MCF 10A (cell line): ENCODE measurements at regions not wholly inside any gene's neighbourhood (a gene's known extent, or its start where the extent isn't known, plus 50 kb on each side); places are given as distances from the start of the nearest gene placed in this dataset.
"Not testable (repeated sequence)": the region's sequence is repeated elsewhere in the genome, so short reads cannot be mapped to it uniquely, and the experiment has no call there.

Experiments used
- BruUV-seq: library from RNA; stranded (reverse); fragments of 400-500 nt; replicated peaks from 2 replicates; lab custom pipeline; 2021; lab: Mats Ljungman, UMichigan
- CTCF ChIA-PET: fragments of 300-600 bp; sonication (Branson Sonifier 250); formaldehyde crosslinking; extraction: SDS; loops from one replicate; lab custom pipeline; 2021; ENCODE audit warnings: antibody characterized with exemption, inconsistent platforms; lab: Yijun Ruan, JAX
- POLR2A ChIA-PET: fragments of 300-600, 350-650 bp; sonication (Branson Sonifier 250); formaldehyde crosslinking; extraction: SDS; loops from one replicate; lab custom pipeline; 2020; ENCODE audit warnings: antibody characterized with exemption, inconsistent platforms; lab: Yijun Ruan, JAX
- DNase-seq: peaks from one replicate; pipeline ENCODE4 v3.0.0-alpha.2; 2018; ENCODE audit not compliant: unreplicated experiment
- H3K27ac Mint-ChIP-seq: one replicate; pipeline ENCODE4 v1.8.0; 2022; ENCODE audit warnings: mild to moderate bottlenecking, low read depth, mixed read lengths; ENCODE audit not compliant: unreplicated experiment
- H3K27me3 Mint-ChIP-seq: one replicate; pipeline ENCODE4 v1.8.0; 2022; ENCODE audit warnings: mixed read lengths; ENCODE audit not compliant: insufficient read depth, unreplicated experiment
- H3K36me3 Mint-ChIP-seq: one replicate; pipeline ENCODE4 v1.8.0; 2022; ENCODE audit warnings: mild to moderate bottlenecking, moderate library complexity, mixed read lengths; ENCODE audit not compliant: insufficient read depth, unreplicated experiment
- H3K4me1 Mint-ChIP-seq: one replicate; pipeline ENCODE4 v1.8.0; 2022; ENCODE audit warnings: mixed read lengths; ENCODE audit not compliant: insufficient read depth, unreplicated experiment
- H3K4me3 Mint-ChIP-seq: one replicate; pipeline ENCODE4 v1.8.0; 2022; ENCODE audit warnings: mild to moderate bottlenecking, moderate library complexity, mixed read lengths; ENCODE audit not compliant: unreplicated experiment
- H3K9me3 Mint-ChIP-seq: one replicate; pipeline ENCODE4 v1.8.0; 2022; ENCODE audit warnings: mixed read lengths; ENCODE audit not compliant: unreplicated experiment
- intact Hi-C: fragments of 100-400 bp; cut with micrococcal nuclease; formaldehyde crosslinking; loops from 2 replicates; pipeline ENCODE4 v1.14.1; 2022
- TF ChIP-seq, protein P1 (sequence below): fragments of 200-600 bp; IDR thresholded peaks from one replicate; pipeline ENCODE4 v1.8.0; 2022; ENCODE audit warnings: antibody characterized with exemption, mild to moderate bottlenecking; ENCODE audit not compliant: unreplicated experiment

DNA sequence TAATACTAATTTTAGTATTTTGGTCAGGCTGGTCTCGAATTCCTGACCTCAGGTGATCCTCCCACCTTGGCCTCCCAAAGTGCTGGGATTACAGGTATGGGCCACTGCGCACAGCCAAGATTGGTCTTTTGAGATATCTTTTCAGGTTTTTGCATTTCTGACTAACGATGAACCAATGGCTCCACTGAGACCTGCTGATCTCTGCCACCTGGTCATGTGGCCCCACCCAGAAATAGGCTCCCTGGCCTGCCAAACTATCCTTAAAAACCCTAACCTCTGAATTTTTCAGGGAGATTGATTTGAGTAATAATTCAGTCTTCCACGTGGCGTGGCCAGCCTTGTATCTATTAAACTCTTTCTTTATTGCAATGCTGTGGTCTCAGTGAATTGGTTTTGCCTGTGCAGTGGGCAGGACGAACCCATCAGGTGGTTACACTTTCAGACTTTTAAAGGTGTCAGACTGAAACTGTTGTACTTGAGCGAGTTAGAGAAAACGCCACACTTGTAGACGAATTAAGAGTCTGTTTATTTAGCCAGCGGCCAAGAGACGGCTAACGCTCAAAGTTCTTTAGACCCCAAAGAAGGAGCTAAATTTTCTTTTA is 85.8 kb upstream of the MSH6 start:
- DNase-seq, result no peak
- ChIA-PET CTCF (interaction anchor here (0.6 kb wide), 1 partner anchor 1064 kb away, joined by 3 read pairs; no protein-coding TSS in a partner anchor), POLR2A (no interaction called here)
- no TSS peak for BruUV-seq
- Mint-ChIP-seq H3K36me3 (no peaks in the 10 kb centered on the region), H3K27ac (no peak overlapping the region), H3K27me3 (no peaks in the 10 kb centered on the region), H3K9me3 (no peaks in the 10 kb centered on the region), H3K4me3 (no peak overlapping the region), H3K4me1 (no peaks in the 10 kb centered on the region)
- TF ChIP-seq, protein P1, sequence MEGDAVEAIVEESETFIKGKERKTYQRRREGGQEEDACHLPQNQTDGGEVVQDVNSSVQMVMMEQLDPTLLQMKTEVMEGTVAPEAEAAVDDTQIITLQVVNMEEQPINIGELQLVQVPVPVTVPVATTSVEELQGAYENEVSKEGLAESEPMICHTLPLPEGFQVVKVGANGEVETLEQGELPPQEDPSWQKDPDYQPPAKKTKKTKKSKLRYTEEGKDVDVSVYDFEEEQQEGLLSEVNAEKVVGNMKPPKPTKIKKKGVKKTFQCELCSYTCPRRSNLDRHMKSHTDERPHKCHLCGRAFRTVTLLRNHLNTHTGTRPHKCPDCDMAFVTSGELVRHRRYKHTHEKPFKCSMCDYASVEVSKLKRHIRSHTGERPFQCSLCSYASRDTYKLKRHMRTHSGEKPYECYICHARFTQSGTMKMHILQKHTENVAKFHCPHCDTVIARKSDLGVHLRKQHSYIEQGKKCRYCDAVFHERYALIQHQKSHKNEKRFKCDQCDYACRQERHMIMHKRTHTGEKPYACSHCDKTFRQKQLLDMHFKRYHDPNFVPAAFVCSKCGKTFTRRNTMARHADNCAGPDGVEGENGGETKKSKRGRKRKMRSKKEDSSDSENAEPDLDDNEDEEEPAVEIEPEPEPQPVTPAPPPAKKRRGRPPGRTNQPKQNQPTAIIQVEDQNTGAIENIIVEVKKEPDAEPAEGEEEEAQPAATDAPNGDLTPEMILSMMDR, result no peak
- intact Hi-C loops, result no loop called here

DNA sequence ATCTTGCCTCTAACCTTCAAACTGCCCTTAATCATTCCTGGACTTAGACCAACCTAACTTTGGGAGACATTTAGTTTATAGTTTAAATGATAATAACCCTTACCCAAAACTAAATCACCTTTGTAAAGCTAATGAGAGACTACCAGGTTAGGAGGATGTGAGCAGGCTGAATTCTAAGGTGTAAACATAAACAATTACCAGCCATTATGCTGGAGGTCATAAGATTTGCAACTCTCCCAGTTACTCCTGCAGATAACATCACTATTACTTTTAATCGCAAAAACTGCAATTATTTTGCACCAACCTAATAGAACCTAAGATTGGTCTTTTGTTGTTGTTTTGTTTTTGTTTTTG is 86.5 kb upstream of the MSH6 start:
- H3K4me1 Mint-ChIP-seq, result no peaks in the 10 kb centered on the region
- no peak overlapping the region for H3K27ac Mint-ChIP-seq
- H3K4me3 Mint-ChIP-seq, result no peak overlapping the region
- no peaks in the 10 kb centered on the region for H3K9me3 Mint-ChIP-seq
- no peaks in the 10 kb centered on the region for H3K36me3 Mint-ChIP-seq
- ChIA-PET POLR2A (interaction anchor here (0.7 kb wide), 1 partner anchor 305 kb away, joined by 3 read pairs; no protein-coding TSS in a partner anchor), CTCF (interaction anchor here (0.6 kb wide), 2 partner anchors 48 to 230 kb away, joined by 3 to 4 read pairs; no protein-coding TSS in a partner anchor)
- no TSS peak for BruUV-seq
- DNase-seq, result no peak
- H3K27me3 Mint-ChIP-seq, result no peaks in the 10 kb centered on the region
- intact Hi-C loops, result no loop called here
- TF ChIP-seq, protein P1, result no peak

DNA sequence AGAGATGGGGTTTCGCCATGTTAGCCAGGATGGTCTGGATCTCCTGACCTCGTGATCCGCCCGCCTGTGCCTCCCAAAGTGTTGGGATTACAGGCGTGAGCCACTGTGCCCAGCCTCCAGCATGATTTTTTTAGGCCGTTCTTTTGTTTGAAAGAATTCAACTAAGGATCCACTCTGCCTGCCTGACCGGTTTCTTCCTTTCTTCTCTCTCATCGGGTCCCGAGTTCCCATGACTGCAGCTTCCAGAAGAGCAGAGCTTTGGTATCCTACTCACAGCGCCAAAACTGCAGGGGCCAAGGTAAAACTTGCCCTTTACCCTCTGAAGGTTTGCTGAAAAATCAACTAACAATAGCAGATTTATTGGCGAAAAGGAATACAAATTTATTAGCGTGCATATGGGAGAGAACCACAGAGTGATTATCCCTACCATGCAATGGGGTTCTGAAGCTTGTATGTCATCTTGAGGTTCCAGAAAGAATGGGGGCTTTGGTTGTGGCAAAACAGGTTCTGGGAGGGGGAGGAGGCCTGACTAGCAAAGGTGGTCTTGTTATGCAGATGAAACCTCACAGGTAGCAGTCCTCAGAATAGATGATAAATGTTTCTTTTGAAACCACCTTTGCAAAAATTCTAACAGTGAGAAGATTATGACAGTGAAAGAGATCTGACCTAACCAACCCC is 87.0 kb upstream of the MSH6 start:
- no peak for DNase-seq
- no TSS peak for BruUV-seq
- H3K4me1 Mint-ChIP-seq, result no peaks in the 10 kb centered on the region
- intact Hi-C loops, result no loop called here
- no peak overlapping the region for H3K4me3 Mint-ChIP-seq
- no peaks in the 10 kb centered on the region for H3K36me3 Mint-ChIP-seq
- POLR2A ChIA-PET, result interaction anchor here (0.7 kb wide), 1 partner anchor 306 kb away, joined by 3 read pairs; no protein-coding TSS in a partner anchor
- CTCF ChIA-PET, result interaction anchor here (0.6 kb wide), 3 partner anchors 47 to 259 kb away, joined by 3 to 4 read pairs (median 3); no protein-coding TSS in a partner anchor
- no peaks in the 10 kb centered on the region for H3K9me3 Mint-ChIP-seq
- H3K27ac Mint-ChIP-seq, result no peak overlapping the region
- no peaks in the 10 kb centered on the region for H3K27me3 Mint-ChIP-seq
- TF ChIP-seq, protein P1, result no peak

DNA sequence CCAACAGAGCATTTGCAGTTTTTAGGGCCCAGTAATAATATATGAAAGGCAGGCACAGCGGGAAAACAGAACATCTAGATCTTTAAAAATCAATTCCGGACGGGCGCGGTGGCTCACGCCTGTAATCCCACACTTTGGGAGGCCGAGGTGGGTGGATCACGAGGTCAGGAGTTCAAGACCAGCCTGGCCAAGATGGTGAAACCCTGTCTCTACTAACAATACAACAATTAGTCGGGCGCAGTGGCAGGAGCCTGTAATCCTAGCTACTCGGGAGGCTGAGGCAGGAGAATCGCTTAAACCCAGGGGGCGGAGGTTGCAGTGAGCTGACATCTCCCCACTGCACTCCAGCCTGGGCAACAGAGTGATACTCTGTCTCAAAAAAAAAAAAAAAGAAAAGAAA is 88.5 kb upstream of the MSH6 start:
- H3K9me3 Mint-ChIP-seq, H3K4me1 Mint-ChIP-seq, H3K4me3 Mint-ChIP-seq, H3K36me3 Mint-ChIP-seq, BruUV-seq, DNase-seq, CTCF ChIA-PET, H3K27me3 Mint-ChIP-seq, POLR2A ChIA-PET, intact Hi-C loops, H3K27ac Mint-ChIP-seq: not testable (repeated sequence)

DNA sequence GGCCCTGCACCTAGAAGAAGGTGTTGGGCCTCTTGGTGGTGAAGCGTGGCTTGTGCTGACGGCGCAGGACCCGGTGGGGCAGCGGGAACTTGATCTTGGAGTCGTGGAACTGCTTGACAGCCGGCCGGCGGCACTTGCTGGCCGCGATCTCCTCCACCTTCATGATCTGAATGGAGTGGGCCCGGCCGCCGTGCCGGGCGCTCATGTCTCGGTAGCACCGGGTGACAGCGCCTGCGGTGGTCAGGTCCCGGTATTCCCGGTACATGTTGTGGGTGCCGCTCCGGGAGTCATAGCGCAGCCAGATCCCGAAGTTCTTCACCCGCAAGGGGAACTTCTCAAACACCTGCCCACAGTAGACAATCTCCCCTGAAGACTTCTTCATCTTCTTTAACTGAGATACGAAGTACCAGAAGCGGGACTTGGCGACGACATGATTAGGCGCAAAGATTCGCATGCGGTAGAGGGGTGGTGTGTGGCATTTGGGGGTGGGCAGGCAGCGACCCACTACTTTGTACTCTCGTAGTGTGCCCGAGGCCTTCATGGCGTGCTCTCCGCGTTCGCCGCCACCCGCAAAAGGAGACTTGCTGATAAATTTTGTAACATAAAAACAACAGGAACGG is 92.1 kb upstream of the MSH6 start:
- H3K4me1 Mint-ChIP-seq, H3K27me3 Mint-ChIP-seq, DNase-seq, H3K27ac Mint-ChIP-seq, H3K36me3 Mint-ChIP-seq, H3K4me3 Mint-ChIP-seq, intact Hi-C loops, BruUV-seq, H3K9me3 Mint-ChIP-seq, POLR2A ChIA-PET, CTCF ChIA-PET: not testable (repeated sequence)
